NCI-H1930 (cell line): ENCODE measurements at regions not wholly inside any gene's neighbourhood (a gene's known extent, or its start where the extent isn't known, plus 50 kb on each side); places are given as distances from the start of the nearest gene placed in this dataset.

Experiments
- DNase-seq, 2 experiments: peaks; one replicate each; lab custom pipeline; 2025; lab: John Stamatoyannopoulos, UW

- DNase-seq: no peak
These were observed 131.0 kb downstream of the PDGFRA start for GRCh38 chr4:54359919-54360650.

GRCh38 chr4:54363037-54363436, 133.9 kb downstream of the PDGFRA start:
- DNase-seq: no peak

- no peak for DNase-seq
These were observed 136.6 kb downstream of the PDGFRA start for GRCh38 chr4:54365691-54366090.

GRCh38 chr4:54367059-54367458, 138.0 kb downstream of the PDGFRA start:
- DNase-seq: no peak

GRCh38 chr4:54368281-54369265, 139.5 kb downstream of the PDGFRA start:
- no peak for DNase-seq

- no peak for DNase-seq
These were observed 142.1 kb downstream of the PDGFRA start for GRCh38 chr4:54371173-54371572.

- no peak for DNase-seq
These were observed 143.9 kb downstream of the PDGFRA start for GRCh38 chr4:54372951-54373350.

- no peak for DNase-seq
These were observed 144.7 kb downstream of the PDGFRA start for GRCh38 chr4:54373718-54374210.

GRCh38 chr4:54378461-54378860, 149.4 kb downstream of the PDGFRA start:
- DNase-seq: no peak

GRCh38 chr4:54384152-54384551, 155.1 kb downstream of the PDGFRA start:
- no peak for DNase-seq

GRCh38 chr4:54384563-54384962, 155.5 kb downstream of the PDGFRA start:
- DNase-seq: peak in 1 of 2 experiments; percentile 45

GRCh38 chr4:54386042-54386669, 157.1 kb downstream of the PDGFRA start:
- no peak for DNase-seq

GRCh38 chr4:54386693-54387092, 157.6 kb downstream of the PDGFRA start:
- no peak for DNase-seq

- no peak for DNase-seq
These were observed 161.6 kb downstream of the PDGFRA start for GRCh38 chr4:54390670-54391069.

GRCh38 chr4:54391104-54391503, 162.0 kb downstream of the PDGFRA start:
- DNase-seq: no peak

GRCh38 chr4:54392479-54392878, 163.4 kb downstream of the PDGFRA start:
- no peak for DNase-seq

GRCh38 chr4:54393243-54393642, 164.2 kb downstream of the PDGFRA start:
- no peak for DNase-seq

- no peak for DNase-seq
These were observed 166.0 kb downstream of the PDGFRA start for GRCh38 chr4:54395013-54395527.

- no peak for DNase-seq
These were observed 171.1 kb downstream of the PDGFRA start for GRCh38 chr4:54400188-54400587.

GRCh38 chr4:54400802-54401201, 171.7 kb downstream of the PDGFRA start:
- DNase-seq: no peak

GRCh38 chr4:54402880-54403480, 173.9 kb downstream of the PDGFRA start:
- DNase-seq: peak in 1 of 2 experiments; percentile 13
